ENCODE measurements at regions not wholly inside any gene's neighbourhood (a gene's known extent, or its start where the extent isn't known, plus 50 kb on each side); places are given as distances from the start of the nearest gene placed in this dataset.

- Histone ChIP-seq H3K4me3 (no peak overlapping the region), H3K9me3 (no peaks in the 10 kb centered on the region), H3K4me1 (no peaks in the 10 kb centered on the region), H3K36me3 (no peaks in the 10 kb centered on the region), H3K27ac (no peak overlapping the region), H3K27me3 (peaks cover 19% of the 10 kb centered on the region)
- intact Hi-C loops (cut with DNase I), result no loop called here
- no peak for TF ChIP-seq CTCF (IDR thresholded peaks at IDR 0.05)
- DNase-seq (no peak), ATAC-seq (no peak)
These were observed 230.1 kb downstream of the TFAP2C start for GRCh38 chr20:56859039-56859800.

GRCh38 chr20:56859801-56860261 lies 230.7 kb downstream of the TFAP2C start:
- ATAC-seq (peak; percentile 24), DNase-seq (no peak)
- H3K9me3 ChIP-seq, result no peaks in the 10 kb centered on the region
- no peak overlapping the region for H3K27ac ChIP-seq
- H3K27me3 ChIP-seq, result peaks cover 20% of the 10 kb centered on the region
- H3K36me3 ChIP-seq, result no peaks in the 10 kb centered on the region
- no peaks in the 10 kb centered on the region for H3K4me1 ChIP-seq
- TF ChIP-seq CTCF (IDR thresholded peaks at IDR 0.05), result no peak
- no peak overlapping the region for H3K4me3 ChIP-seq
- intact Hi-C loops (cut with DNase I), result no loop called here

GRCh38 chr20:56860413-56860812 lies 231.3 kb downstream of the TFAP2C start:
- H3K27ac ChIP-seq, result no peak overlapping the region
- DNase-seq (no peak), ATAC-seq (no peak)
- H3K9me3 ChIP-seq, result no peaks in the 10 kb centered on the region
- no peaks in the 10 kb centered on the region for H3K36me3 ChIP-seq
- intact Hi-C loops (cut with DNase I), result no loop called here
- H3K4me3 ChIP-seq, result no peak overlapping the region
- peaks cover 22% of the 10 kb centered on the region for H3K27me3 ChIP-seq
- no peaks in the 10 kb centered on the region for H3K4me1 ChIP-seq
- TF ChIP-seq CTCF (IDR thresholded peaks at IDR 0.05), result no peak

GRCh38 chr20:56861590-56861989 lies 232.5 kb downstream of the TFAP2C start:
- H3K36me3 ChIP-seq, result no peaks in the 10 kb centered on the region
- DNase-seq (no peak), ATAC-seq (no peak)
- intact Hi-C loops (cut with DNase I), result no loop called here
- H3K4me3 ChIP-seq, result no peak overlapping the region
- no peak overlapping the region for H3K27ac ChIP-seq
- H3K9me3 ChIP-seq, result no peaks in the 10 kb centered on the region
- peaks cover 26% of the 10 kb centered on the region for H3K27me3 ChIP-seq
- no peaks in the 10 kb centered on the region for H3K4me1 ChIP-seq
- TF ChIP-seq CTCF (IDR thresholded peaks at IDR 0.05), result no peak

GRCh38 chr20:56865055-56865454 lies 235.9 kb downstream of the TFAP2C start:
- DNase-seq (no peak), ATAC-seq (no peak)
- Histone ChIP-seq H3K27me3 (peaks cover 26% of the 10 kb centered on the region), H3K4me1 (no peaks in the 10 kb centered on the region), H3K9me3 (no peaks in the 10 kb centered on the region), H3K4me3 (no peak overlapping the region), H3K27ac (no peak overlapping the region), H3K36me3 (no peaks in the 10 kb centered on the region)
- intact Hi-C loops (cut with DNase I), result no loop called here
- TF ChIP-seq CTCF (IDR thresholded peaks at IDR 0.05), result no peak

Measured in upper lobe of right lung (tissue), 1 donor.